Fibroblast of lung (primary cell): ENCODE measurements at regions not wholly inside any gene's neighbourhood (a gene's known extent, or its start where the extent isn't known, plus 50 kb on each side); places are given as distances from the start of the nearest gene placed in this dataset.

ENCODE experiments used
- CTCF ChIP-seq, 2 donors: IDR thresholded peaks in 1 of 2; conservative IDR thresholded peaks in 1 of 2; 1 replicate in 1 of 2; 2 replicates in 1 of 2; pipeline ENCODE4 v1.5.1; 2011 to 2012; ENCODE audit warnings: low read length in 2 of 2, control low read depth in 1 of 2, inconsistent platforms in 1 of 2, low read depth in 1 of 2, mild to moderate bottlenecking in 1 of 2
- EZH2 ChIP-seq: IDR thresholded peaks from 2 replicates; pipeline ENCODE4 v1.5.1; 2012; ENCODE audit warnings: low read length, control low read depth, mild to moderate bottlenecking; ENCODE audit errors: missing control alignments

- TF ChIP-seq CTCF (conservative IDR thresholded peaks at IDR 0.05 in 1 of 2, IDR thresholded peaks at IDR 0.05 in 1 of 2; ENCODE audit: low read depth in 1 of 2, low read length in 2 of 2), result no peak
- TF ChIP-seq EZH2, result no peak
These were observed 107.4 kb downstream of the TFAP2A start for GRCh38 chr6:10307476-10307875.
